UCSD-AML1 (cell line): ENCODE measurements at regions not wholly inside any gene's neighbourhood (a gene's known extent, or its start where the extent isn't known, plus 50 kb on each side); places are given as distances from the start of the nearest gene placed in this dataset.
"Not testable (repeated sequence)": the region's sequence is repeated elsewhere in the genome, so short reads cannot be mapped to it uniquely, and the experiment has no call there.

Source experiments
- DNase-seq: peaks from one replicate; lab custom pipeline; 2025; ENCODE audit not compliant: unreplicated experiment; lab: John Stamatoyannopoulos, UW

DNA sequence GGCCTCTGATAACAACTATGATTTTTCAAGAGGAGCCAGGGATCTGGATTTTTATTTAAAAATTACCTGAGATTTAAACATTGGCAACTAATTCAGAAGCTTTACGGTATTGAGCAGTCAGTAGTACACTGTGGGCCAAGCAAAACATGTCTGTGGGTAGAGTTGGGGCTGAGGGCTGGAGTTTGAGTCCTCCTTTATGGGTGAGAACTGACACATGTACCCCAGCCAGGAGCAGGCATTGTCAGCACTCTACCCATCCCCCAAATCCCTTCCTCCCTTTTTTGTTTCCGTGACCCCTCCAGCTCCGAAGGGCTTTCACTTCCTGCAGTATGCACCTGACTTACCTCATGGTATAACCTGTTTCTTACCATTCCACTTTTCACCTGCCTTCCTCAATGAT, 131.4 kb downstream of the SNX5 start:
- DNase-seq = no peak

DNA sequence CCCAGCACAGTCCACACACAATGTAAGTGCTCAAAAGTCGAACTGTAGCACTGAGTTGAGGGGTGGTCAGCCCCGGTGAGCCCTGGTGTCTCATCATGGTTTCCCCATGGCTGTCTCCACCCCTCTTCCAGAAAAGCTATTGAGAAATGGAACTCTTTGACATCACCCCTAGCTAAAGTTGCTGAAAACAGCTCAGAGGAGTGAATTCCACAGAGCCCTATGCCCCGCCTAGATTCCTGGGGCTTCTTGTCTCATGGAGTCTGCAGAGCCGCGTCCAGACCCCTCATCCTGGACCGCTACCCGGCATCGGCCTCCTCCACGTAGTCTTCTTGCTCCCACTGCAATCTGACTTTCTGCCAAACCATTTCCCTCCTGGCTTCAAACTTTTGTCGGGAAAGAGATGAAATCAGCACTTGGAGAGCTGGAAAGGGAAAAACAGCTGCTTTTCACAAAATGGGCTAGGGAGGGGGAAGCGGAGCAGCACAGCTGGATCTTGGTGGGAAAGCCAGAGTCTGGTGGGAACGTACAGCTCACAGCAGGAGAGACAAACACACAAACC, 132.2 kb downstream of the SNX5 start:
- no peak for DNase-seq

DNA sequence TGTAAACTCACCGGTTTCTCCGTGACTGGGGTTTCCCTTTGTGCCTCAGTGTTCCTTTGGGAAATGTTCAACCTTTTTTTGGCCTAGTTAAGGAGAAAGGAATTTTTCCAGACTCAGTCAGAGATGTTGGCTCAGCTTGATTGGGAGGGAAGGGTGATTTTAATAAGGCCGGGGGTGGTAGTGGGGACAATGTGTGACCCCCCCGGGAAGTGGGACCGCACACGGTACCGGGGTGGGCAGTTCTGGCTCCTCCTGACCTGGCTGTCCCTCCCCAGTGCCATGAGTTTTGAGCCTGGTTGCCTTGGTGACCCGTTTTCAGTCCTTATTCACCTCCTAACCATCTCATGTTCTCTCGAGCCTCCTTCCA, 132.7 kb downstream of the SNX5 start:
- no peak for DNase-seq

DNA sequence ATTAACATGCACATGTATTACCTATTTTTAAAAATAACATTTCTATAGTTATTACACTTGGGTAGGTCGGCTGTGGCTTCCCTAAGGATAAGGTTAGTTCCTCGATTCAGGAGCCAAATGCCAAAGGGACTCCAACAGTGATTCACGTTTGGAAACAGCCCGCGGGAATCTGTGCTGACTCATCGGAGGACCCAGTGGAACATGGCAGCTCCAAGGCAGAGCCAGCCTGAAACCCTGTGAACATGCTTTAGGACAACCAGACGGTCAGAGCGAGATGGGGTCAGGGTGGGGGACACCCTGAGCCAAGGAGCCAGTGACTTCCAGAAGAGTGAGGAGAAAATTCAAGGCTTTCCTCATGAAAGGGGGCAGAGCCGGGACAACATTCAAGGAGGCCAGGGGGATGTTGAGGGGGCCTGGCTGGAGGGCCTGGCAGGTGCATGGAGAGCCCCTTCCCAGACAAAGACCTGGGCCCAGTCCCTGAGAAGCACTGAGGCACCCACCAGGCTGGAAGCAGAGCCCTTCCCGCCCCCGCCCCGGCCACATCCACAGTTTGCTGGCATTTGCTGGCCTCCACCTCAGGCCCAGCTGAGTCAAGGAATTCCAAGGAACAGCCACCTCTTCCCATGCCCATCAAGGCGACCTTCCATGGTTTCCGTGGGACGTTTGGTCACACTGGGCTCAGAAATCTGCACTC, 133.2 kb downstream of the SNX5 start:
- DNase-seq = no peak

DNA sequence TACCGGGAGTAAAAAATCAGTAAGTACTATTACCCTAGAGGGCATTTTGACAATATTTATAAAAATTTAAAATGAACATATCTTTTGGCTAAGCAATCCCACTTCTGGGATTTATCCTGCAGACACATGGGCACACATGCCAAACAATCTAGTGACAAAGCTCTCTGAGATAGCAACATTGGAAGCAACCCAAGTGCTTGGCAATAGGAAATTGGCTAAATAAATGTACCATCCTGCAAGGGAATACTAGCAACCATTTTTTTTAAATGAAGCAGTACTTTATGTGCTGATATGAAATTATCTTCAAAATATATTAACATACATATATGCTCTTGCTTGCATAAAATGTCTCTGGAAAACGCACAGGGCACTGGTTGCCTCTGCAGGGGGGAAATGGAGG, 133.8 kb downstream of the SNX5 start:
- DNase-seq = no peak

DNA sequence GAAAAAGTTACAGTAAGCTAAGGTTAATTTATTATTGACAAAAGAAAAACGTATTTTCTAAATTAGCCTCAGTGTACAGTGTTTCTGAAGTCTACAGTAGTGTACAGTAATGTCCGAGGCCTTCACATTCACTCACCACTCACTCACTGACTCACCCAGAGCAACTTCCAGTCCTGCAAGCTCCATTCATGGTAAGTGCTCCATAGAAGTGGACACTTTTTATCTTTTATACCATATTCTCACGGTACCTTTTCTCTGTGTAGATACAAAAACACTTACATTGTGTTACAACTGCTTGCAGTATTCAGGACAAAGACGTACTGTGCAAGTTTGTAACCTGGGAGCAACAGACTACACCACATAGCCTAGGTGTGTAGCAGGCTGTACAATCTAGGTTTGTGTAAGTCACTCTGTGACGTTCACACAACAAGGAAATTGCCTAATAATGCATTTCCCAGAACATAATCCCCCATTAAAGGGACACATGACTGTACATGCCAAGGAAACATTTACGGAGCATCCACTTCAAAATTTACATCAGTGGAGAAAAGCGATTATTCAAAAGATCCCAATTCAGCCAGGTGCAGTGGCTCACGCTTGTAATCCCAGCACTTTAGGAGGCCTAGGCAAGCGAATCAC, 133.4 kb downstream of the BANF2 start:
- DNase-seq = no peak

DNA sequence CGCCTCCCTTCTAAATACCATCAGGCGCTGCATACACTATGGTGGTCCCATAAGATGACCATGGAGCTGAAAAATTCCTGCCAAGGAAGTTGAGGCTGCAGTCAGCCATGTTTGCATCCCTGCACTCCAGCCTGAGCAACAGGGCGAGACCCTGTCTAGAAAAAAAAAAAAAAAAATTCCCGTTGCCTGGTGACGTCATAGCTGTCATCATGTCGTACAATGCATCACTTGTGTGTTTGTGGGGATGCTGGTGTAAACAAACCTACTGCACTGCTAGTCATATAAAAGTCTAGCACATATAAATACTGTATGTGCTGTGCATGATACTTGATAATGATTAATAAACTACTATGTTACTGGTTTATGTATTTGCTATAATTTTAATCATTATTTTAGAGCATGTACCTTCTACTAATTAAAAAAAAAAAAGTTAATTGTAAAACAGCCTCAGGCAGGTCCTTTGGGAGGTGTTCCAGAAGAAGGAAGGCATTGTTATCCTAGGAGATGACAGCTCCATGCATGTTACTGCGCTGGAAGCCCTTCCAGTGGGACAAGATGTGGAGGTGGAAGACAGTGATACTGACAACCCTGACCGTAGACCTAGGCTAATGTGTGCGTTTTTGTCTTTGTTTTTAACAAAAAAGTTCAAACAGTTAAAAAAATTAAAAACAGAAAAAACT, 132.6 kb downstream of the BANF2 start:
- no peak for DNase-seq

DNA sequence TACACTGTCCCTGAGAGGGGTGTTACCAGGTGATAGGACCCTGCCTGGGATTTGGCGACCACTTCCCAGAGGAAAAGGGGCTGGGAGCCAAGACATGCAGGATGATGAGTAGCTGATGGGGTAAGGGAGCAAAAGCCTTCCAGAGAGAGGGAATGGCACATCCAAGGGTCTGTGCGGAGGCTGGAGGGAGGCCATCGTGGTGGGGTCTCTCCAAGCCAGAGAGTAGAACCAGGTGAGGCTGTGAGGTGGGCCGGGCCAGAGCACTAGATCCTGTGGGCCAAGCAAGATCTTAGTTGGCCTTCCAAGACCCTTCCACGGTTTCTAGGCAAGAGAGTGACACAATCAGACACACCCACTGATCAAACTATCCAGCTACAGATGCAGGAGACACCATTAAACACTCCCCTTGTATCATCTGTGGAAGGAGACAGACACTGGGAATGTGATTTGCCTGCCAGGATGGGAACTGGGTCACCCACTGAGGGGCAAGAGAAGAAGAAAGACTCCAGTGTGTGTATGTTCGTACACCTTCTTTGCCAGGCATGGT, 128.9 kb downstream of the BANF2 start:
- no peak for DNase-seq

DNA sequence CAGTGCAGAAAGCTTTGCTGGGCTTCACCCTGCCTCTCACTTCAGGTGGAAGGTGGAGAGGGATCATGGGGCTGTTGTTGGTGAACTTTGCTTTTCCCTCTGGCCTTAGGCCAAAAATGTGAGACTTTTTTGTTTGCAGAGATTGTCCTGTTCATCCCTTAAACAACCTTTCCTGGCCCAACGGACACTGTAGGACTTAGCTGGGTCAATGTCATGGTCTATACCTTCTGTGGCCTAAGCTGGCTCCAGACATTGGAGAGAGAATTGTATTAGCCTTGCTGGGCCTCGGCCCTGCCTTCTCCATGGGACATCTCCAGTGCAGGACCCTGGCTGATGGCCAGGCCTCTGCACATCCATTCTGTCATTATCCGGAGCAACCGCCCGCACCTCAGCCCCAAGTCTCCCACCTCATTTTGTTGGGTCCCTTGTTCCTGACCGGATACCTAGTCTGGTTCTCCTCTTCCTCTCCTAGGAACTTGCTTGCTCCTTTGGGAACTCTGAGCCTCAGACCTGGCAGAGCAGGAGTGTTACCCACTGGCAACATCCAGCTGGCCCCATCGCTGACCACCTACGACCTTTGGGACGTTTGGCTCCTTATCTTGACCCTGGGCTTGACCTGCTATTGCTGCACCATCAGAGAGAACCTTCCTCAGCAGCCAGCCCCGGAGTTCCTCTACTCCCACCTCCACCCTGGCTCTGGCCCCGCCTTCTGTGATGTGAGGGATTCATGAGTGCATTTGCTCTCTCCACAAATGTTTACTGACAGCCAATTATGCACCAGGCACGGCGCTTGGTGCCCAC, 128.2 kb downstream of the BANF2 start:
- no peak for DNase-seq

DNA sequence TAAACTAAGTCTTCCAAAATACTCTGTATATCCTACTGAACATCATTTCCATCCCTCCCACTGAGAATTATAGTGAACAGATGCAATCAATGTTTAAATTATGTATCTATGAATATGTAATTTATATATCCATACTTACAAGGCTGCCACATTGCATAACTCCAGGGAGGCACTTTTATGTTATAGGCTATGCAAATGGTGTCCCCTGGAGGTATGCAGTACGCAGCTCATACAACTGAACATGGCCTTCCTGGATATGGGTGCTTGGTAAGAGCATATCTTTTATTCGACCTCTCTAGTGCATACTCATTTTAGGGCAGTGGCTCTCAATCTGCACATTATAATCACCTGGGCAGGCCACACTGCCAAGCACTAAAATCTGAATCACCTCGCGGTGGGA, 127.3 kb downstream of the BANF2 start:
- no peak for DNase-seq

DNA sequence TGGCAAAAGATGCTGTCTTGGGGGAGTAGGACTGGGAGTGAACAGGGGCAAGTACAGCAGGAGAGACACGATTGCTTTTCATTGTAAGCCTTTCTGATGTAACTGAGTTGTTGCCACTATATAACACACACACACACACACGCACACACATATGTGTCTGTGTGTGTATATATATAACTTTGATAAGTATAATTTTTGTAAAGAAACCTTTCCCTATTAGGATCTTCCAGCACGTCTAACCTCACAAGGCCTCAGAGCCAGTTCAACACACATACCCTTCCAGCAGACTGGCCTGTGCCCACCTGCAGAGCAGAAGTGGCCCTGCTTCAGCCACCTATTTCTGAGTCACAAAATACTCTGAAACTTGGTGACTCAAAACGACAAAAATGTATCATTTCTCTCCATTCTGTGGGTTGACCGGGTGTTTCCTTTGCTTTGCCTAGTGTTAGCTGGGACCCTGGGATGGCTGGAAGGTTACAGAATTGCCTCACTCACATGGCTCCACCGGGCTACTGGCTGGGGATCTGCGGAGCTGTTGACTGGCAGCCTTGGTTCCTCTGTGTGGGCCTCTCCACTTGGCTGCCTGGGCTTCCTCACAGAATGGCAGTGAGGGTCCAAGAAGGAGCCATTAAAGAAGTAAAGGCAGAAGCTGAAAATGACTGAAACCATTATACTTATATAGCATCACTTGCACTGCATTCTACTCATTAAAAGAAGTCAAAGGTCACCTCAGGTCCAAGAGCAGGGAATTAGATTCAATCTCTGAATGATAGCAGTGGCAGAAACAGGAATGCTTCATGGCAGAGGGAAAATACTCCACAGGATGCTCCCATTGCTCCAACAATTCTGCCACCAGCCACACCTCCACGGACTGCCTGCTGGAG, 126.4 kb downstream of the BANF2 start:
- no peak for DNase-seq

DNA sequence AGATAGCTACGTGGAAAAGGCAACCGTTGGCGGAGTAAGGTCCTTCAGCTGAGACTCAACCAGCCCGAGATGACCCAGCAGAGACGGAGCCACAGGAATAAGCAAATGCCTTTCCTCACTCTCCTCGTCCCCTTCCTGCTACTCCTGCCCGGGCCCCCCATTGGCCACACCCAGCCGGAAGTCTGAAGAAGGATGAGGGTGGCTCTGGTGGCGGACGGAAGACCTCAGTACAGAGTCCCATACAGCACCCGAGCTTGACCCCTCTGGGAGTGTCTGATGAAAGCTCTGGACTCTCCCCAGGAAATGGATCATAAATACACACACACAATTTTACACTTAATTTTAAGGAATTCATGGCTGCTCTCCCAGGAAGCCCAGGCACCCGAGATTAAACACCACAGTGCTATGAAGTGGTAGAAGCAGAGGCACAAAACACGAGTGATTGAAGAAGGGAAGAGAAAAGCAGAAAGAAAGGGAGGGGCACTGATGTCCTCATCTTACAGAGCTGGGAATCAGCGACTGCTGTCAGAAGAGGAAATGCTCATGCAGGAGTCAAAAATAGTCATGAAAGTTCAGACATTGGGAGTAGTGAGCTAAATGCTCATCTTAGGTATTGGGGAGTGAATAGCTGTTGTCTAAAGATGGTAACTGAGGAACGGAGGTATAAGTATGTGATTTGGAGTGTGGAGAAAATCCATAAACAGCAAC, 125.6 kb downstream of the BANF2 start:
- peak; percentile 71 for DNase-seq

DNA sequence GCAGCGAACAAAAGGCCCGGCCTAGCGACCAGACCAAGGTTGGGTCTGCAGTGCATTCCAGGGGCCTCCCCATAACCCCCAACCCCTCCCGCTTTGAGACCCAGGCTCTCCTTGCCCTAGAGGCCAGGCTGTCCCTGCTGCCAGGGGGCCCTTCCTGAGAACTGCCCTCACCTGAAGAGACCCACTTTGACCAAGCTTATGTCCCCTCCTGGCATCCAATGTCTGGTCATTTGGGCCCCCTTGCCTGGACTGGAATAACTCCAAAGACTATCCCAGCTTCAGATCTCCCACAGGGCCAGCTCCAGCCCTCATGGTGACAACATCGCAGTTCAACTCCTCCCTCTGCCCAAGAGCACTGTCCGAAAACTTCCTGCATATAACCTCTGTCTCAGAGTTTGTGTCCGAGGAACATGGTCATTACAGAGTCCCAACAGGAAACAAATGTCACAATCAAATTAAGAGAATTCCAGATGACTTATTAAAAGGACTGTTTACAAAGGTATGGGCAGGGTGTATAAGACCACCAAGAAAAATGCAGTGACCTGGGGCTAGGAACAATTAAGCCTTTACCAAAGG, 125.0 kb downstream of the BANF2 start:
- DNase-seq = no peak

DNA sequence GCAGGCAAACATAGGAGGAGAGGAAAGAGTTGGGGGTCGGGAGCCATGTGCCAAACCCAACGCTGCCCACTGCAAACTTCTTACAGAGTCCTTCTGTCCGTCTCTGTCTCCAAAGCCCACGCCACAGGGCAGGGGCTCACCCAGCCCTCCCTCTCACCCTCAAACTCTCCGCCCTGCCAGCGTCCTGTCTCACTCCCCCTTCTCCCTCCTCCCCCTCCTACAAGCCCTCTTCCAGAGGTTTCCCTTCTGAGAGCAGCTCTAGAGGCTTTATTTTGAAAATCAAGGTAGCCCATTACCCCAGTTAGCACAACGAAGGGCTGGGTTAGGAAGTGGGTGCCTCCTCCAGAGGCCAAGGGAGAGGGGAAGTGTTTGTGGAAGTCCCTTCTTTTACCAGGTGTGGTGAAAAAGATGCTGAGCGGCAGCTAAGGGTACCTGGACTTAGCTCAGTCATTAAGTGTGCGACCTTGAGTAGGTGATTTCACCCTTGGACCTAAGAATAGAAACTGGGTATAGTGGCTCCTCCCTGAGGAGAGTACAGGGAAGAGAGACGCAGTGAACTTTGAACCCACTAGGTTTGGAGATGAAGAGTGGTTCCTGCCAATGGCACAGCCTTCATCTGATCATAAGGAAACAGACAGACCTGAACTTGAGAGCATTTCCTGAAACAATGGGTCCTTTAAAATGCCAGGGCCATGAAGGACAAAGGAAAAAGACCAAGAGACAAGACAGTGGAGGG, 123.8 kb downstream of the BANF2 start:
- DNase-seq = no peak

DNA sequence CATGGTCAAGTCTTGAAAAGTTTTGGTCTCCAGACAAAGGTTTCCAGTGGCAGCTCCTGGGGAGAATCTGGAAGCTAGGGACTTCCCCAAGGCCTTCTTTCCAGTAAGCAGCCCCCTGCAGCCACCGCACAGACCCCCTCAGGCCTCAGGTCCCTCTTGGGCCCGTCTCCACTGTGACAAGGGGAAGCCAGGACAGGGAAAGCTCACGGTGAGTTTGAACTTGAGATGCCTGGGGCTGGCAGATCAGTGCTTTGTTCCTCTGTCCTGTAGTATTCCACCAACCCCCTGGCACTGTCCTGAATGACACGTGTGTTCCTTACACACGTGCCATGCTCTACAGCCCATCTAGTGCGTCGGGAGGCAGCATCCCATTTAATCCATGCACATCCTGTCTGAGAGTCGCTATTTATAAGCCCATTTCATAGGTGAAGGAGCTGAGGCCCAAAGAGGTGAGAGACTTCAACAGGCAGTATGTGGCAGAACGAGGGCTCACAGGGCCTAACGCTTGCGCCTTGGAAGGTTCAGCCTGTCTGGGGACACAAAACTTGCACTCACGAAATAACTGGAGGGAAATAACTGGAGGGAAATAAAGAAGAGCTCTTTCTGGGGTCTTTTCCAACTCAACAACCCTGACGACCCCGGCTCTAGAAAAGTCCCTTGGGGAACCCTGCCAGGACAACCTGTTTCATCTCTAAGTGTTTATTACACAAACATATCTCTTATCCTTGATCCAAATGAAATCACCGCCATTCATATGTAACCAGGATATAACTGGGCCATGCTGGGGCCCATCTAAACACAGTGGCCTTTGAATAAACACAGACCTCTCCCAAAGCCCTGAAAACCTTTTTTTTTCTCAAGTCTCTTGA, 123.0 kb downstream of the BANF2 start:
- no peak for DNase-seq

DNA sequence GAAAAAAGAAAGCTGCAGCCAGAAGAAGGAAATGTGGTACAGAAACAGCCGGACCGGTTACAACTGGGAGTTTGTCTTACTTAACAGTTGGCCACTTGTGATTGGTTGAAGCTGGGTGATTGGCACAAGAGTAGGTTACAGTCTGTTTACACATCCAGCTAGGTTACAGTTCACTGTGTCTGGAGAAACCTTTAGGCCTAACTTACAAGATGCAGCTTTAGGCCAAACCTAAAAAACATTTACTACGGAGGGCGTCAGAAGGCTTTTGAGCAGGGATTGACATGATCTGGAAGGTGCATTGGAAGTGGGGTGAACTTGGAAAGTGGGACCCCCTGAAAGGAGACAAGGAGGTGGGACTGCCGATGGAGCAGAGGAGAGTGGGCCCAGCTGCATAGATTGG, 122.3 kb downstream of the BANF2 start:
- no peak for DNase-seq

DNA sequence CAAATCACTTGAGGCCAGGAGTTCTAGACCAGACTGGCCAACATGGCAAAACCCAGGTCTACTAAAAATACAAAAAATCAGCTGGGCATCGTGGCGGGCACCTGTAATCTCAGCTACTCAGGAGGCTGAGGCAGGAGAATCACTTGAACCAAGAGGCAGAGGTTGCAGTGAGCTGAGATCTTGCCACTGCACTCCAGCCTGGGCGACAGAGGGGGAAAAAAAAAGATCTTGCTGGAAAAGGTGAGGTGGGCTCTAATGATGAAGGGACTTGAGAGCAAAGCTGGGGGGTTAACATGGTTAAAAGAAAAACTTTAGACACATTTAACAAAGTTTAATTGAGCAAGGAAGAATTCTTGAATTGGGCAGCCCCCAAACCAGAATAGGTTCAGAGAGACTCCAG, 121.8 kb downstream of the BANF2 start:
- DNase-seq = not testable (repeated sequence)
